ENCODE measurements at regions not wholly inside any gene's neighbourhood (a gene's known extent, or its start where the extent isn't known, plus 50 kb on each side); places are given as distances from the start of the nearest gene placed in this dataset.

GRCh38 chr10:118953598-118954393, 75.7 kb upstream of the NANOS1 start:
- POLR2A ChIA-PET, result no interaction called here
- DNase-seq (ENCODE audit: low read depth, low spot score), result no peak
- TF ChIP-seq CTCF (IDR thresholded peaks at IDR 0.05; ENCODE audit: insufficient read depth, low read length, missing control alignments), result no peak
- no peak overlapping the region for H3K4me3 ChIP-seq (ENCODE audit: low read depth, low read length)
- CTCF ChIA-PET, result no interaction called here

- POLR2A ChIA-PET, result no interaction called here
- CTCF ChIA-PET, result no interaction called here
- no peak overlapping the region for H3K4me3 ChIP-seq (ENCODE audit: low read depth, low read length)
- no peak for TF ChIP-seq CTCF (IDR thresholded peaks at IDR 0.05; ENCODE audit: insufficient read depth, low read length, missing control alignments)
- no peak for DNase-seq (ENCODE audit: low read depth, low spot score)
Measured at GRCh38 chr10:118955531-118955930, 74.0 kb upstream of the NANOS1 start.

- POLR2A ChIA-PET, result no interaction called here
- CTCF ChIA-PET, result no interaction called here
Measured at GRCh38 chr10:118955951-118956801, 73.3 kb upstream of the NANOS1 start.

GRCh38 chr10:118956802-118957442, 72.6 kb upstream of the NANOS1 start:
- DNase-seq (ENCODE audit: low read depth, low spot score), result no peak
- TF ChIP-seq CTCF (IDR thresholded peaks at IDR 0.05; ENCODE audit: insufficient read depth, low read length, missing control alignments), result no peak
- H3K4me3 ChIP-seq (ENCODE audit: low read depth, low read length), result no peak overlapping the region
- ChIA-PET POLR2A (no interaction called here), CTCF (no interaction called here)

More at GRCh38 chr10:118955951-118956801, 73.3 kb upstream of the NANOS1 start:
- no peak for DNase-seq (ENCODE audit: low read depth, low spot score)
- no peak overlapping the region for H3K4me3 ChIP-seq (ENCODE audit: low read depth, low read length)
- no peak for TF ChIP-seq CTCF (IDR thresholded peaks at IDR 0.05; ENCODE audit: insufficient read depth, low read length, missing control alignments)

GRCh38 chr10:118957443-118957825, 72.1 kb upstream of the NANOS1 start:
- no peak overlapping the region for H3K4me3 ChIP-seq (ENCODE audit: low read depth, low read length)
- no peak for TF ChIP-seq CTCF (IDR thresholded peaks at IDR 0.05; ENCODE audit: insufficient read depth, low read length, missing control alignments)
- ChIA-PET POLR2A (no interaction called here), CTCF (no interaction called here)
- DNase-seq (ENCODE audit: low read depth, low spot score), result no peak

- DNase-seq (ENCODE audit: low read depth, low spot score), result no peak
- CTCF ChIA-PET, result no interaction called here
- H3K4me3 ChIP-seq (ENCODE audit: low read depth, low read length), result no peak overlapping the region
- no peak for TF ChIP-seq CTCF (IDR thresholded peaks at IDR 0.05; ENCODE audit: insufficient read depth, low read length, missing control alignments)
- POLR2A ChIA-PET, result no interaction called here
Measured at GRCh38 chr10:118957966-118958365, 71.5 kb upstream of the NANOS1 start.

Measured in AG04449 (cell line).